ENCODE measurements at regions not wholly inside any gene's neighbourhood (a gene's known extent, or its start where the extent isn't known, plus 50 kb on each side); places are given as distances from the start of the nearest gene placed in this dataset.

- H3K4me1 Mint-ChIP-seq, result no peaks in the 10 kb centered on the region
- H3K27me3 Mint-ChIP-seq (ENCODE audit: low read depth), result no peaks in the 10 kb centered on the region
- CTCF ChIA-PET, result no interaction called here
- peaks cover 10% of the 10 kb centered on the region for H3K9me3 Mint-ChIP-seq
- H3K4me3 Mint-ChIP-seq, result no peak overlapping the region
- no peak overlapping the region for H3K27ac Mint-ChIP-seq
- ATAC-seq (no peak), DNase-seq (ENCODE audit: low spot score) (no peak)
- POLR2A ChIA-PET, result no interaction called here
- TF ChIP-seq CDX4 (CRISPR knock-in tag; IDR thresholded peaks at IDR 0.05; ENCODE audit: borderline replicate concordance), result no peak
- TF ChIP-seq FOXJ3 (CRISPR knock-in tag; IDR thresholded peaks at IDR 0.05; ENCODE audit: borderline replicate concordance), result no peak
- TF ChIP-seq FOXK1 (CRISPR knock-in tag; IDR thresholded peaks at IDR 0.05), result no peak
- no peak for TF ChIP-seq ZNF317 (CRISPR knock-in tag; IDR thresholded peaks at IDR 0.05; ENCODE audit: borderline replicate concordance, low read depth)
- TF ChIP-seq CREM (CRISPR knock-in tag; IDR thresholded peaks at IDR 0.05), result no peak
- peaks cover 8% of the 10 kb centered on the region for H3K36me3 Mint-ChIP-seq
These were observed 1299.2 kb downstream of the CNTNAP5 start for GRCh38 chr2:125324273-125324672.

- no peak for ATAC-seq
- H3K4me1 Mint-ChIP-seq, result no peaks in the 10 kb centered on the region
- no peak for TF ChIP-seq ATF2 (CRISPR knock-in tag; IDR thresholded peaks at IDR 0.05; ENCODE audit: borderline replicate concordance, low read depth)
- no peak for TF ChIP-seq MAX (CRISPR knock-in tag; IDR thresholded peaks at IDR 0.05)
- TF ChIP-seq CDX4 (CRISPR knock-in tag; IDR thresholded peaks at IDR 0.05; ENCODE audit: borderline replicate concordance), result no peak
- no peak overlapping the region for H3K4me3 Mint-ChIP-seq
- DNase-seq (ENCODE audit: low spot score), result no peak
- H3K27ac Mint-ChIP-seq, result no peak overlapping the region
- H3K36me3 Mint-ChIP-seq, result peaks cover 2% of the 10 kb centered on the region; the same call in 1 of the 2 replicates
- H3K27me3 Mint-ChIP-seq (ENCODE audit: low read depth), result no peaks in the 10 kb centered on the region
- CTCF ChIA-PET, result no interaction called here
- POLR2A ChIA-PET, result no interaction called here
- peaks cover 15% of the 10 kb centered on the region for H3K9me3 Mint-ChIP-seq
These were observed 1305.0 kb downstream of the CNTNAP5 start for GRCh38 chr2:125330133-125330532.

GRCh38 chr2:125341353-125341752 lies 1314.6 kb upstream of the GYPC start:
- POLR2A ChIA-PET, result no interaction called here
- no peak overlapping the region for H3K4me3 Mint-ChIP-seq
- no peak overlapping the region for H3K27ac Mint-ChIP-seq
- H3K9me3 Mint-ChIP-seq, result peaks cover 41% of the 10 kb centered on the region
- DNase-seq (ENCODE audit: low spot score), result no peak
- no peak for ATAC-seq
- CTCF ChIA-PET, result no interaction called here
- no peaks in the 10 kb centered on the region for H3K27me3 Mint-ChIP-seq (ENCODE audit: low read depth)
- no peaks in the 10 kb centered on the region for H3K4me1 Mint-ChIP-seq
- H3K36me3 Mint-ChIP-seq, result 0 out of 2 replicates have a peak, but pooled peaks cover 11% of the 10 kb centered on the region
- TF ChIP-seq HMGXB4 (CRISPR knock-in tag; IDR thresholded peaks at IDR 0.05) (no peak), ZNF396 (CRISPR knock-in tag; IDR thresholded peaks at IDR 0.05; ENCODE audit: borderline replicate concordance) (no peak), RELA (CRISPR knock-in tag; IDR thresholded peaks at IDR 0.05; ENCODE audit: borderline replicate concordance) (no peak), ZNF121 (CRISPR knock-in tag; IDR thresholded peaks at IDR 0.05) (no peak), CBFB (CRISPR knock-in tag; IDR thresholded peaks at IDR 0.05; ENCODE audit: low read depth) (no peak), ATF3 (CRISPR knock-in tag; conservative IDR thresholded peaks at IDR 0.05) (no peak), NFE2L1 (CRISPR knock-in tag; IDR thresholded peaks at IDR 0.05) (no peak), MLX (CRISPR knock-in tag; IDR thresholded peaks at IDR 0.05) (no peak), ZNF425 (CRISPR knock-in tag; conservative IDR thresholded peaks at IDR 0.05) (no peak), JUN (CRISPR knock-in tag; IDR thresholded peaks at IDR 0.05) (no peak), SMAD3 (CRISPR knock-in tag; IDR thresholded peaks at IDR 0.05; ENCODE audit: borderline replicate concordance) (no peak), MYBL2 (CRISPR knock-in tag; IDR thresholded peaks at IDR 0.05) (no peak), ZNF219 (CRISPR knock-in tag; IDR thresholded peaks at IDR 0.05; ENCODE audit: borderline replicate concordance) (no peak), ATF6 (CRISPR knock-in tag; IDR thresholded peaks at IDR 0.05) (no peak), CREM (CRISPR knock-in tag; IDR thresholded peaks at IDR 0.05) (no peak), CREB1 (CRISPR knock-in tag; IDR thresholded peaks at IDR 0.05) (no peak)

Data from WTC11 (cell line).